Smooth muscle cell (in vitro differentiated cells): ENCODE measurements at regions not wholly inside any gene's neighbourhood (a gene's known extent, or its start where the extent isn't known, plus 50 kb on each side); places are given as distances from the start of the nearest gene placed in this dataset.

Experiments
- DNase-seq: peaks from one replicate; lab custom pipeline; 2025; ENCODE audit not compliant: unreplicated experiment; lab: John Stamatoyannopoulos, UW
- H2AFZ ChIP-seq: fragments of 200-600 bp; sonication (generic); 2 replicates; pipeline ENCODE4 v1.6.0; 2016; ENCODE audit warnings: antibody characterized with exemption, low read depth, mild to moderate bottlenecking
- H3F3A ChIP-seq: fragments of 200-600 bp; sonication (generic); 2 replicates; pipeline ENCODE4 v1.6.0; 2017; ENCODE audit warnings: antibody characterized with exemption, low read depth
- H3K27ac ChIP-seq: fragments of 200-600 bp; sonication (generic); 2 replicates; pipeline ENCODE4 v1.5.1; 2016; ENCODE audit warnings: low read depth, mild to moderate bottlenecking
- H3K27me3 ChIP-seq: fragments of 200-600 bp; sonication (generic); 2 replicates; pipeline ENCODE4 v1.6.1; 2016; ENCODE audit warnings: low read depth, mild to moderate bottlenecking
- H3K36me3 ChIP-seq: fragments of 200-600 bp; sonication (generic); 2 replicates; pipeline ENCODE4 v1.5.1; 2016; ENCODE audit warnings: low read depth
- H3K4me1 ChIP-seq: fragments of 200-600 bp; sonication (generic); 2 replicates; pipeline ENCODE4 v1.5.1; 2016; ENCODE audit warnings: low read depth
- H3K4me2 ChIP-seq: fragments of 200-600 bp; sonication (generic); 2 replicates; pipeline ENCODE4 v1.6.0; 2016; ENCODE audit warnings: mild to moderate bottlenecking
- H3K4me3 ChIP-seq: fragments of 200-600 bp; sonication (generic); 2 replicates; pipeline ENCODE4 v1.5.1; 2016; ENCODE audit warnings: mild to moderate bottlenecking
- H3K79me2 ChIP-seq: fragments of 200-600 bp; sonication (generic); 2 replicates; pipeline ENCODE4 v1.6.0; 2016; ENCODE audit warnings: low read depth, mild to moderate bottlenecking
- H3K9ac ChIP-seq: fragments of 200-600 bp; sonication (generic); 2 replicates; pipeline ENCODE4 v1.6.0; 2016; ENCODE audit warnings: low read depth
- H3K9me3 ChIP-seq: fragments of 200-600 bp; sonication (generic); replicated peaks from 2 replicates; pipeline ENCODE4 v1.5.1; 2016; ENCODE audit warnings: low read depth
- H4K20me1 ChIP-seq: fragments of 200-600 bp; sonication (generic); 2 replicates; pipeline ENCODE4 v1.6.0; 2016; ENCODE audit warnings: low read depth
- CTCF ChIP-seq: fragments of 200-600 bp; sonication (generic); IDR thresholded peaks from 2 replicates; pipeline ENCODE4 v1.5.1; 2017; ENCODE audit warnings: borderline replicate concordance, mild to moderate bottlenecking, antibody characterized with exemption; ENCODE audit not compliant: insufficient read depth, poor library complexity, severe bottlenecking
- WGBS: methylation state at CpG from one replicate; pipeline ENCODE4 v1.1.7; 2016; ENCODE audit warnings: low lambda C conversion rate; 5-methylcytosine and 5-hydroxymethylcytosine counted together

GRCh38 chr7:25907214-25907613 is 244.8 kb upstream of the NFE2L3 start:
- no peak overlapping the region for H3K27ac ChIP-seq
- no peaks in the 10 kb centered on the region for H3K4me1 ChIP-seq
- H3K79me2 ChIP-seq: no peaks in the 10 kb centered on the region
- no peak overlapping the region for H3K4me3 ChIP-seq
- no peak overlapping the region for H3K4me2 ChIP-seq
- WGBS: 84% methylated on average over 7 of the region's 7 CpGs
- no peak overlapping the region for H3K9ac ChIP-seq
- no peaks in the 10 kb centered on the region for H3K36me3 ChIP-seq
- DNase-seq: no peak
- H2AFZ ChIP-seq: no peak overlapping the region
- H3F3A ChIP-seq: no peaks in the 10 kb centered on the region
- no peaks in the 10 kb centered on the region for H3K9me3 ChIP-seq
- no peaks in the 10 kb centered on the region for H4K20me1 ChIP-seq
- H3K27me3 ChIP-seq: no peaks in the 10 kb centered on the region
- no peak for TF ChIP-seq CTCF

- Histone ChIP-seq H3K36me3 (no peaks in the 10 kb centered on the region), H3K79me2 (no peaks in the 10 kb centered on the region)
These were observed 244.3 kb upstream of the NFE2L3 start for GRCh38 chr7:25907731-25908130.

GRCh38 chr7:25908154-25908949 is 243.6 kb upstream of the NFE2L3 start:
- H4K20me1 ChIP-seq: no peaks in the 10 kb centered on the region
- no peak for TF ChIP-seq CTCF
- H3K36me3 ChIP-seq: no peaks in the 10 kb centered on the region
- H2AFZ ChIP-seq: no peak overlapping the region
- no peaks in the 10 kb centered on the region for H3K79me2 ChIP-seq
- 90% methylated on average over 1 of the region's 1 CpG for WGBS
- H3K4me1 ChIP-seq: no peaks in the 10 kb centered on the region
- H3K27me3 ChIP-seq: no peaks in the 10 kb centered on the region
- H3K9me3 ChIP-seq: no peaks in the 10 kb centered on the region
- H3K9ac ChIP-seq: no peak overlapping the region
- no peak overlapping the region for H3K4me2 ChIP-seq
- H3K4me3 ChIP-seq: no peak overlapping the region
- no peak overlapping the region for H3K27ac ChIP-seq
- no peak for DNase-seq
- H3F3A ChIP-seq: no peaks in the 10 kb centered on the region

More at GRCh38 chr7:25907731-25908130, 244.3 kb upstream of the NFE2L3 start:
- Histone ChIP-seq H3K27me3 (no peaks in the 10 kb centered on the region), H3K27ac (no peak overlapping the region), H3K4me2 (no peak overlapping the region), H4K20me1 (no peaks in the 10 kb centered on the region), H3K9ac (no peak overlapping the region), H3K9me3 (no peaks in the 10 kb centered on the region), H3F3A (no peaks in the 10 kb centered on the region), H2AFZ (no peak overlapping the region), H3K4me3 (no peak overlapping the region), H3K4me1 (no peaks in the 10 kb centered on the region)
- WGBS: 95% methylated on average over 5 of the region's 5 CpGs
- no peak for TF ChIP-seq CTCF
- no peak for DNase-seq
